Left ventricle myocardium inferior (tissue), 1 donor: ENCODE measurements at regions not wholly inside any gene's neighbourhood (a gene's known extent, or its start where the extent isn't known, plus 50 kb on each side); places are given as distances from the start of the nearest gene placed in this dataset.

Experiments
- DNase-seq: peaks from one replicate; pipeline ENCODE4 v3.0.0-alpha.2; 2020
- H3K27ac ChIP-seq: fragments of 200-600 bp; replicated peaks from 2 replicates; pipeline ENCODE4 v1.8.0; 2021
- H3K27me3 ChIP-seq: fragments of 200-600 bp; 2 replicates; pipeline ENCODE4 v1.8.0; 2021; ENCODE audit warnings: low read depth
- H3K36me3 ChIP-seq: fragments of 200-600 bp; 2 replicates; pipeline ENCODE4 v1.8.0; 2021
- H3K4me1 ChIP-seq: fragments of 200-600 bp; 2 replicates; pipeline ENCODE4 v1.8.0; 2021
- H3K4me3 ChIP-seq: fragments of 200-600 bp; 2 replicates; pipeline ENCODE4 v1.8.0; 2021; ENCODE audit warnings: mild to moderate bottlenecking, moderate library complexity
- H3K9me3 ChIP-seq: fragments of 200-600 bp; replicated peaks from 2 replicates; pipeline ENCODE4 v1.8.0; 2021
- intact Hi-C: fragments of 100-400 bp; cut with micrococcal nuclease; formaldehyde crosslinking; loops from one replicate; pipeline ENCODE4 v1.11.0; 2022
- TF ChIP-seq, protein P1 (sequence below): fragments of 200-600 bp; IDR thresholded peaks from 2 replicates; pipeline ENCODE4 v1.8.0; 2021; ENCODE audit warnings: antibody characterized with exemption, mild to moderate bottlenecking, borderline replicate concordance
- donor health status: DM: no; HTN: yes; CAD: no; lungs with severe emphysema.

DNA sequence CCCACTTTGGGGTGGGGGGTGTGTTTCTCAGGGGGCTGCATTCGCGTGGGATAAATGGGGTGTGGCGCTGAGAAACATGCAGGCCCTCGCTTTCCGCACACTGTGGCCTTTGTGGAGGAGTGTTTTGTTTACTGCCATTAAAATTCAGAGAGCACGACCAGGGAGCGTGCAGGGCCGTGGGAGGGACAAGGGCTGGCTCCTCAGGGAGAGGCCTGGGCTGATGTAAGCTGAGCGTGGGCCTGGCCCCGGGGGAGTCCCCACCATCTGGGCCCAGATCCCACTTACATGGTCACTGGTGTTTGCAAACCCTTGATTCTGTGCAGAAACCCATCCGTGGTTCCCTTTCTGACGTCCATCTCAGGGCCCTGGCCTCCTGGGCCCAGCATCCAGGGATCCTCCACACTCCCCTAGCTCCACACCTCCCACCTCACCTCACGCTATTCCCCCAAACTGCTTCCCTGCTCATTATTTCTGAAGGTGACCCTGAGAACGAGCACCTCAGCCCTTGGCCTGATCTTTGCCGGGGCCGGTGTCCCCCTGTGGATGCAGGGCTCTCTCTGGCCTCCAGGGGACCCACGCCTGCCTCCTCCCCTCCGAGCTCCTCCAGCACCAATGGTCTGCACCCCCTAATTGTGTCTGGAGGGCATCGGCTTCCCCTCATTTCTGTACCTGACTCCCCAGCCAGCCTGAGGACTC, 92.5 kb upstream of the SIM2 start:
- peaks cover 10% of the 10 kb centered on the region for H3K9me3 ChIP-seq
- no peak overlapping the region for H3K4me3 ChIP-seq
- peaks cover 79% of the 10 kb centered on the region for H3K27me3 ChIP-seq
- no peak overlapping the region for H3K27ac ChIP-seq
- TF ChIP-seq, protein P1, sequence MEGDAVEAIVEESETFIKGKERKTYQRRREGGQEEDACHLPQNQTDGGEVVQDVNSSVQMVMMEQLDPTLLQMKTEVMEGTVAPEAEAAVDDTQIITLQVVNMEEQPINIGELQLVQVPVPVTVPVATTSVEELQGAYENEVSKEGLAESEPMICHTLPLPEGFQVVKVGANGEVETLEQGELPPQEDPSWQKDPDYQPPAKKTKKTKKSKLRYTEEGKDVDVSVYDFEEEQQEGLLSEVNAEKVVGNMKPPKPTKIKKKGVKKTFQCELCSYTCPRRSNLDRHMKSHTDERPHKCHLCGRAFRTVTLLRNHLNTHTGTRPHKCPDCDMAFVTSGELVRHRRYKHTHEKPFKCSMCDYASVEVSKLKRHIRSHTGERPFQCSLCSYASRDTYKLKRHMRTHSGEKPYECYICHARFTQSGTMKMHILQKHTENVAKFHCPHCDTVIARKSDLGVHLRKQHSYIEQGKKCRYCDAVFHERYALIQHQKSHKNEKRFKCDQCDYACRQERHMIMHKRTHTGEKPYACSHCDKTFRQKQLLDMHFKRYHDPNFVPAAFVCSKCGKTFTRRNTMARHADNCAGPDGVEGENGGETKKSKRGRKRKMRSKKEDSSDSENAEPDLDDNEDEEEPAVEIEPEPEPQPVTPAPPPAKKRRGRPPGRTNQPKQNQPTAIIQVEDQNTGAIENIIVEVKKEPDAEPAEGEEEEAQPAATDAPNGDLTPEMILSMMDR = no peak
- no peaks in the 10 kb centered on the region for H3K36me3 ChIP-seq
- H3K4me1 ChIP-seq = no peaks in the 10 kb centered on the region
- intact Hi-C loops = no loop called here
- DNase-seq = no peak

DNA sequence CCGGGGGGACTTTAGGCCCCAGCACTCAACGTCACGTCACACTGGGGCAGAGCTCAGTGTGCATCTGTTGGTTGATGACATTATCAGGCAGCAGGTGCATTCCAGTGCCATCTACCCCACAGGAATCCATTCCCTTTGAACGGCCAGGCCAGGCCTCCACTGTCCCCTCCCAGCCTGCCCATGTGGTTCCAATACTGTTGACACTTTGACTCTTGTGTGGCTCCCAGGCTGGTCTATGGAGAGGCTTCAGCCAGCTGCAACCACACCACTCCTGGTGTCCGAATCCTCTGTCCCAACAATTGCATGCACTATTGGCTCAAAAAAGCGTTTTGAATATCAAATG, 92.0 kb upstream of the SIM2 start:
- no peak for DNase-seq
- no peaks in the 10 kb centered on the region for H3K4me1 ChIP-seq
- no peak overlapping the region for H3K4me3 ChIP-seq
- H3K27ac ChIP-seq = no peak overlapping the region
- H3K36me3 ChIP-seq = no peaks in the 10 kb centered on the region
- intact Hi-C loops = no loop called here
- H3K27me3 ChIP-seq = peaks cover 77% of the 10 kb centered on the region
- peaks cover 10% of the 10 kb centered on the region for H3K9me3 ChIP-seq
- TF ChIP-seq, protein P1 = no peak

DNA sequence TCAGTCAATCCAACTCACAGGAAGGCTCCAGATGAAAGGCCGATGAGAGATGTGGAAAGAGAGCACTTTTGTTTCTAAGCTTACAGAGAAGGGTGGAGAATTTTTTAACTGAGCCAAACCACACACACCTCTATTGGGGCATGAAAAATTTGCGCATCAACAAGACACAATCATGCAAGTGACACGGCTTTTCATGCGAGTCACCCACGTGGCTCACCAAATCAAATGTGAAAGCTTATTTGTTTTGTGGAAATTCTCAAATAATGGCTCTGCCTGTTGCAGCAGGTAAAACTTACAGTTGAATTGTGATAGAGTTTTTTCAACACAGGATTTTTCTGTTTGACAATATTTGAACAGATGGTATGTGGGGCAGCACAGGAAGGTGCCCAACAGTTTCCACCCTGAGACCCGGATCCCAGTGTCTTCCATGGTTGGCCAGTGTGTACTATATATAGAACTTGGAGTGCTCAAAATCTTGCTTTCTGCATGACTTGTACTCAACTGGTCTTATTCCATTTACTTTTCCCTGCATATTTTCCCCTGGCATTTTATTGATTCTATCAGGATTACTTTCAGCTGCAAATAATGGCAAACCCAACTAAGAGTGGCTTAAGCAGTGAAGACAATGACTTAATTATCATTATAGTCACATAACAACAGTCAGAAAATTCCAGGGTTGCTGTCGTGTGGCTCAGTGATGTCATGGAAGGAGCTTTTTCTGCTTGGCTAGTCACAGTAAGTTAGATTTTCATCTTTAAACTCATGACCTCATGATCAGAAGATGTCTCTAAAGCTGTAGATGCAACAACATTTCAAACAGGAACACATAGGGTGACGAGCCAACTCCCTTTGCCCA, 90.6 kb upstream of the SIM2 start:
- TF ChIP-seq, protein P1 = no peak
- no peak overlapping the region for H3K4me3 ChIP-seq
- no peaks in the 10 kb centered on the region for H3K36me3 ChIP-seq
- intact Hi-C loops = no loop called here
- peaks cover 10% of the 10 kb centered on the region for H3K9me3 ChIP-seq
- H3K4me1 ChIP-seq = no peaks in the 10 kb centered on the region
- no peak for DNase-seq
- H3K27ac ChIP-seq = no peak overlapping the region
- H3K27me3 ChIP-seq = peaks cover 77% of the 10 kb centered on the region

DNA sequence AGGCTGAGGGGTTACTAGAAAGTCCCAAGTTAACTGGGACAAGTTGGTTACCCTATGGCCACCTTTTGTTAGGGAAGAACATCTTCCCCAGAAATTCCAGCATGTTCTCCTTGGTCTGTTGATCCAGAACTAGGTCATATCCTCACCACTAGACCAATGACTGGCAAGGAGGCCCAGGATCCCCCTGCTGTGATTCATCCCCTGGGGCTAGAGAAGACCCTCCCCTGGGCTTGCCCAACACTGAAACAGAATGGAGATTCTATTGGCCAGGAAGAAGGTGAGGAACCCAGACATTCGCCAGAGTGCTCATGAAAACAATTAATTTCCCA, 90.1 kb upstream of the SIM2 start:
- H3K4me3 ChIP-seq = no peak overlapping the region
- TF ChIP-seq, protein P1 = no peak
- DNase-seq = no peak
- no peak overlapping the region for H3K27ac ChIP-seq
- no peaks in the 10 kb centered on the region for H3K4me1 ChIP-seq
- H3K27me3 ChIP-seq = peaks cover 81% of the 10 kb centered on the region
- no peaks in the 10 kb centered on the region for H3K36me3 ChIP-seq
- intact Hi-C loops = no loop called here
- peaks cover 11% of the 10 kb centered on the region for H3K9me3 ChIP-seq

DNA sequence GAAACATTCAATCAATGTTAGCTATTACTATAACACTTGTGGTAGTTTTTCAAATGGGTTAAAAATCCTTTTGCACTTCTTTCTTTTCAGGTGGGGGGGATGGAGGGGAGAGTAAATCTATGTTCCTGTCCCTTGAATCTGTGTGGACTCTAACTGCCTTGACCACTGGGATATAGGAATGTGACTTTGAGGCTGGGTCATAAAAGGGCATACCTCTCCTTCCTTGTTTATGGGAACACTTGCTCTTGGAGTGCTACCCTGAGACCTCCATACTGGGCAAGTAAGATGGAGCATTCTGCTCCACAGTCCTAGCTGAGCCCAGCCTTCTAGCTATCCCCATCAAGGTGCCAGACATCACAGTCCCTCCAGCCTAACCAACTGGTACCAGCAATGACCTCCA, 89.3 kb upstream of the SIM2 start:
- TF ChIP-seq, protein P1 = no peak
- H3K36me3 ChIP-seq = no peaks in the 10 kb centered on the region
- peaks cover 16% of the 10 kb centered on the region for H3K9me3 ChIP-seq
- H3K4me1 ChIP-seq = no peaks in the 10 kb centered on the region
- DNase-seq = no peak
- no peak overlapping the region for H3K27ac ChIP-seq
- intact Hi-C loops = no loop called here
- H3K4me3 ChIP-seq = no peak overlapping the region
- H3K27me3 ChIP-seq = peaks cover 85% of the 10 kb centered on the region
